H9 (cell line): ENCODE measurements at regions not wholly inside any gene's neighbourhood (a gene's known extent, or its start where the extent isn't known, plus 50 kb on each side); places are given as distances from the start of the nearest gene placed in this dataset.

Source experiments
- DNase-seq: peaks from one replicate; pipeline ENCODE4 v3.0.0-alpha.2; 2017
- H2AFZ ChIP-seq: one replicate; pipeline ENCODE4 v1.6.1; 2013; ENCODE audit warnings: mild to moderate bottlenecking, low read length, control low read depth, moderate library complexity
- H2AK5ac ChIP-seq: 2 replicates; pipeline ENCODE4 v1.6.1; 2013; ENCODE audit warnings: low read length, control low read depth, mixed read lengths; ENCODE audit not compliant: insufficient read length
- H2BK120ac ChIP-seq: one replicate; pipeline ENCODE4 v1.6.1; 2013; ENCODE audit warnings: low read depth, mild to moderate bottlenecking, low read length, control low read depth, inconsistent platforms; ENCODE audit not compliant: poor library complexity, severe bottlenecking
- H2BK12ac ChIP-seq: 2 replicates; pipeline ENCODE4 v1.6.1; 2013; ENCODE audit warnings: low read length, control low read depth, mixed read lengths, low read depth; ENCODE audit not compliant: insufficient read length
- H2BK15ac ChIP-seq: 2 replicates; pipeline ENCODE4 v1.6.1; 2013; ENCODE audit warnings: low read depth, low read length, control low read depth
- H2BK20ac ChIP-seq: one replicate; pipeline ENCODE4 v1.6.1; 2013; ENCODE audit warnings: low read depth, mild to moderate bottlenecking, low read length, control low read depth, inconsistent platforms; ENCODE audit not compliant: poor library complexity, severe bottlenecking
- H2BK5ac ChIP-seq: 2 replicates; pipeline ENCODE4 v1.6.1; 2013; ENCODE audit warnings: low read length, control low read depth, mixed read lengths; ENCODE audit not compliant: insufficient read length
- H3K14ac ChIP-seq: 2 replicates; pipeline ENCODE4 v1.6.1; 2013; ENCODE audit warnings: low read length, control low read depth; ENCODE audit not compliant: insufficient read depth
- H3K18ac ChIP-seq: 2 replicates; pipeline ENCODE4 v1.6.1; 2013; ENCODE audit warnings: low read depth, mild to moderate bottlenecking, mixed read lengths, low read length, control low read depth; ENCODE audit not compliant: insufficient read length
- H3K23ac ChIP-seq: 2 replicates; pipeline ENCODE4 v1.6.1; 2013; ENCODE audit warnings: low read length, control low read depth, mixed read lengths, low read depth; ENCODE audit not compliant: insufficient read length
- H3K23me2 ChIP-seq: 2 replicates; pipeline ENCODE4 v1.6.1; 2013; ENCODE audit warnings: low read depth, mild to moderate bottlenecking, mixed read lengths, low read length, control low read depth; ENCODE audit not compliant: insufficient read length, poor library complexity, severe bottlenecking
- H3K27ac ChIP-seq: 2 replicates; pipeline ENCODE4 v1.5.1; 2013; ENCODE audit warnings: low read length, control low read depth, mixed read lengths, low read depth; ENCODE audit not compliant: insufficient read length
- H3K27me3 ChIP-seq: 2 replicates; pipeline ENCODE4 v1.6.1; 2013; ENCODE audit warnings: low read length, control low read depth, inconsistent platforms; ENCODE audit not compliant: insufficient read depth
- H3K4ac ChIP-seq: 2 replicates; pipeline ENCODE4 v1.6.1; 2013; ENCODE audit warnings: low read depth, mild to moderate bottlenecking, control low read depth, inconsistent platforms, low read length, moderate library complexity
- H3K4me1 ChIP-seq: 2 replicates; pipeline ENCODE4 v1.6.1; 2013; ENCODE audit warnings: low read length, control low read depth, inconsistent platforms; ENCODE audit not compliant: insufficient read depth
- H3K4me2 ChIP-seq: 2 replicates; pipeline ENCODE4 v1.6.1; 2013; ENCODE audit warnings: low read length, control low read depth, mixed read lengths; ENCODE audit not compliant: insufficient read length, insufficient read depth
- H3K56ac ChIP-seq: 2 replicates; pipeline ENCODE4 v1.6.1; 2013; ENCODE audit warnings: low read depth, mild to moderate bottlenecking, mixed read lengths, low read length, control low read depth; ENCODE audit not compliant: insufficient read length
- H3K79me1 ChIP-seq: 2 replicates; pipeline ENCODE4 v1.6.1; 2013; ENCODE audit warnings: low read depth, mild to moderate bottlenecking, moderate library complexity, low read length, control low read depth, inconsistent platforms; ENCODE audit not compliant: insufficient read depth, poor library complexity, severe bottlenecking
- H3K79me2 ChIP-seq: 2 replicates; pipeline ENCODE4 v1.6.1; 2013; ENCODE audit warnings: low read length, control low read depth, inconsistent platforms; ENCODE audit not compliant: insufficient read depth
- H3K9ac ChIP-seq: 2 replicates; pipeline ENCODE4 v1.6.1; 2013; ENCODE audit warnings: low read length, control low read depth, mixed read lengths; ENCODE audit not compliant: insufficient read length; ENCODE audit errors: extremely low read depth
- H3K9me3 ChIP-seq: one replicate; pipeline ENCODE4 v1.6.1; 2013; ENCODE audit warnings: low read depth, low read length, inconsistent platforms; ENCODE audit not compliant: control insufficient read depth
- H3T11ph ChIP-seq: one replicate; pipeline ENCODE4 v1.6.1; 2013; ENCODE audit warnings: mild to moderate bottlenecking, low read length, control low read depth, inconsistent platforms
- H4K20me1 ChIP-seq: one replicate; pipeline ENCODE4 v1.6.1; 2013; ENCODE audit not compliant: control insufficient read depth, insufficient read length, insufficient read depth
- H4K5ac ChIP-seq: 2 replicates; pipeline ENCODE4 v1.6.1; 2013; ENCODE audit warnings: low read depth, mild to moderate bottlenecking, mixed read lengths, low read length, control low read depth; ENCODE audit not compliant: insufficient read length
- H4K8ac ChIP-seq: replicated peaks from 2 replicates; pipeline ENCODE4 v1.6.1; 2013; ENCODE audit warnings: low read length, control low read depth, mixed read lengths, low read depth; ENCODE audit not compliant: insufficient read length
- H4K91ac ChIP-seq: 2 replicates; pipeline ENCODE4 v1.6.1; 2013; ENCODE audit warnings: low read depth, mild to moderate bottlenecking, moderate library complexity, mixed read lengths, low read length, control low read depth; ENCODE audit not compliant: insufficient read length
- H3K27ac Mint-ChIP-seq, 3 experiments: 2 replicates in 2 of 3; 3 replicates in 1 of 3; pipeline ENCODE4 v1.8.0; 2020 to 2021; ENCODE audit warnings: mixed read lengths in 3 of 3, mild to moderate bottlenecking in 1 of 3, moderate library complexity in 1 of 3
- H3K27me3 Mint-ChIP-seq: 2 replicates; pipeline ENCODE4 v1.8.0; 2021; ENCODE audit warnings: low read depth, mild to moderate bottlenecking, moderate library complexity, mixed read lengths
- H3K36me3 Mint-ChIP-seq, 3 experiments: 2 replicates in 2 of 3; 3 replicates in 1 of 3; pipeline ENCODE4 v1.8.0; 2020 to 2021; ENCODE audit warnings: low read depth in 3 of 3, mixed read lengths in 3 of 3; ENCODE audit not compliant: insufficient read depth in 1 of 3
- H3K4me1 Mint-ChIP-seq, 2 experiments: 2 replicates each; pipeline ENCODE4 v1.8.0; 2020; ENCODE audit warnings: mixed read lengths in 2 of 2
- H3K4me3 Mint-ChIP-seq, 2 experiments: 2 replicates in 1 of 2; 3 replicates in 1 of 2; pipeline ENCODE4 v1.8.0; 2020 to 2021; ENCODE audit warnings: mild to moderate bottlenecking in 2 of 2, mixed read lengths in 2 of 2, moderate library complexity in 1 of 2
- H3K9me3 Mint-ChIP-seq, 2 experiments: 2 replicates in 1 of 2; 3 replicates in 1 of 2; pipeline ENCODE4 v1.8.0; 2020; ENCODE audit warnings: mild to moderate bottlenecking in 2 of 2, mixed read lengths in 2 of 2, moderate library complexity in 1 of 2
- WGBS: extraction: QIAGEN DNeasy Blood & Tissue Kit; methylation state at CpG from one replicate; pipeline ENCODE4 v1.1.7; 2013; ENCODE audit warnings: missing lambda C conversion rate, low lambda C conversion rate, mixed read lengths; ENCODE audit not compliant: insufficient read length; ENCODE audit errors: extremely low coverage; 5-methylcytosine and 5-hydroxymethylcytosine counted together
- TF ChIP-seq, protein P1 (sequence below): fragments of 200-600 bp; sonication (generic); conservative IDR thresholded peaks from 3 replicates; pipeline ENCODE4 v1.8.0; 2021; ENCODE audit warnings: antibody characterized with exemption, mild to moderate bottlenecking

DNA sequence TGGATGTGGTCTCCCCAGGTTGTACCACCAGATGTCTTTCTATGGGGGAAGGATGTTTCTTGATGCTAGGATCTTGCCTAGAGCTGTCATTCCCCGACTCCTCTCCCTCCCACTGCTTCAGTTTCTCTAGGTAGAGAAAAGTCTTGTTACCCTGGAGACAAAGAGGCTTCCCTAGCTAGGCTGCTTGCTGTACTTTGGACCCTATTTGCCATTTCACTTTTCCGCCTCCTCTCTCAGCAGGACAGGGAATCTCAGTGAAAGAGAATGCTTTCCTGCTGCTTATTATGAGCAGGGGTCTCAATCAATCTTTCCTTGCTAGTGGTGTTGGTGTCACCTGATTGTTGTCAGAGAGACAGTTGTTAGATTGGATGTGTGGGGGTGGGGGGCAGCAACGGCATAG lies 818.8 kb upstream of the GYPC start:
- H2BK5ac ChIP-seq, result no peak overlapping the region
- Mint-ChIP-seq H3K27me3 (no peaks in the 10 kb centered on the region), H3K9me3 (peaks cover 0 to 12% of the 10 kb centered on the region in 2 experiments; a peak in 2 of 5 replicates), H3K36me3 (peaks cover 0 to 18% (median 0%) of the 10 kb centered on the region in 3 experiments; a peak in 3 of 7 replicates), H3K4me3 (no peak overlapping the region), H3K4me1 (peaks cover 40 to 47% of the 10 kb centered on the region in 2 experiments), H3K27ac (peak overlapping the region; percentile 60 to 90 (median 61); a peak in 4 of 7 replicates)
- H4K5ac ChIP-seq, result no peak overlapping the region
- H3K18ac ChIP-seq, result no peak overlapping the region
- no peak overlapping the region for H3K23ac ChIP-seq
- H3T11ph ChIP-seq, result no peak overlapping the region
- H3K27me3 ChIP-seq, result no peaks in the 10 kb centered on the region
- no peaks in the 10 kb centered on the region for H3K79me1 ChIP-seq
- no peaks in the 10 kb centered on the region for H3K4me1 ChIP-seq
- no peak overlapping the region for H3K9ac ChIP-seq
- TF ChIP-seq, protein P1, sequence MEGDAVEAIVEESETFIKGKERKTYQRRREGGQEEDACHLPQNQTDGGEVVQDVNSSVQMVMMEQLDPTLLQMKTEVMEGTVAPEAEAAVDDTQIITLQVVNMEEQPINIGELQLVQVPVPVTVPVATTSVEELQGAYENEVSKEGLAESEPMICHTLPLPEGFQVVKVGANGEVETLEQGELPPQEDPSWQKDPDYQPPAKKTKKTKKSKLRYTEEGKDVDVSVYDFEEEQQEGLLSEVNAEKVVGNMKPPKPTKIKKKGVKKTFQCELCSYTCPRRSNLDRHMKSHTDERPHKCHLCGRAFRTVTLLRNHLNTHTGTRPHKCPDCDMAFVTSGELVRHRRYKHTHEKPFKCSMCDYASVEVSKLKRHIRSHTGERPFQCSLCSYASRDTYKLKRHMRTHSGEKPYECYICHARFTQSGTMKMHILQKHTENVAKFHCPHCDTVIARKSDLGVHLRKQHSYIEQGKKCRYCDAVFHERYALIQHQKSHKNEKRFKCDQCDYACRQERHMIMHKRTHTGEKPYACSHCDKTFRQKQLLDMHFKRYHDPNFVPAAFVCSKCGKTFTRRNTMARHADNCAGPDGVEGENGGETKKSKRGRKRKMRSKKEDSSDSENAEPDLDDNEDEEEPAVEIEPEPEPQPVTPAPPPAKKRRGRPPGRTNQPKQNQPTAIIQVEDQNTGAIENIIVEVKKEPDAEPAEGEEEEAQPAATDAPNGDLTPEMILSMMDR, result no peak
- H3K23me2 ChIP-seq, result no peaks in the 10 kb centered on the region
- H3K4me2 ChIP-seq, result no peak overlapping the region
- no CpG with 5 or more reads among the region's 3 CpGs for WGBS
- H2BK12ac ChIP-seq, result no peak overlapping the region
- H2AFZ ChIP-seq, result no peak overlapping the region
- no peak overlapping the region for H3K27ac ChIP-seq
- DNase-seq, result no peak
- no peaks in the 10 kb centered on the region for H3K79me2 ChIP-seq
- no peak overlapping the region for H2BK120ac ChIP-seq
- H4K8ac ChIP-seq, result no peak overlapping the region
- no peaks in the 10 kb centered on the region for H4K20me1 ChIP-seq
- no peak overlapping the region for H3K14ac ChIP-seq
- no peak overlapping the region for H2BK20ac ChIP-seq
- no peak overlapping the region for H4K91ac ChIP-seq
- no peaks in the 10 kb centered on the region for H3K9me3 ChIP-seq
- H2BK15ac ChIP-seq, result no peak overlapping the region
- no peak overlapping the region for H3K4ac ChIP-seq
- H3K56ac ChIP-seq, result no peak overlapping the region
- H2AK5ac ChIP-seq, result no peak overlapping the region
